Gastroesophageal sphincter (tissue), 4 donors: ENCODE measurements at regions not wholly inside any gene's neighbourhood (a gene's known extent, or its start where the extent isn't known, plus 50 kb on each side); places are given as distances from the start of the nearest gene placed in this dataset.
"Not testable (repeated sequence)": the region's sequence is repeated elsewhere in the genome, so short reads cannot be mapped to it uniquely, and the experiment has no call there.

ENCODE experiments used
- ATAC-seq: fragments of 150-250 bp; one replicate; pipeline ENCODE4 v1.9.1; 2016; ENCODE audit warnings: mild to moderate bottlenecking, moderate library complexity
- H3K27ac ChIP-seq, 4 donors: fragments of 200-600 bp; sonication (generic) in 3 of 4; 1 replicate in 3 of 4; 2 replicates in 1 of 4; pipeline ENCODE4 v1.5.1; 2016 to 2019
- H3K27me3 ChIP-seq: fragments of 200-600 bp; sonication (generic); one replicate; pipeline ENCODE4 v1.5.1; 2019
- H3K36me3 ChIP-seq, 2 donors: fragments of 200-600 bp; sonication (generic); one replicate each; pipeline ENCODE4 v1.5.1; 2019; ENCODE audit warnings: control low read depth in 1 of 2
- H3K4me1 ChIP-seq, 3 donors: fragments of 200-600 bp; sonication (generic); 1 replicate in 2 of 3; 2 replicates in 1 of 3; pipeline ENCODE4 v1.5.1; 2016 to 2019; ENCODE audit warnings: control low read depth in 2 of 3
- H3K4me3 ChIP-seq, 2 donors: fragments of 200-600 bp; sonication (generic); one replicate each; pipeline ENCODE4 v1.5.1; 2019; ENCODE audit warnings: mild to moderate bottlenecking in 1 of 2, moderate library complexity in 1 of 2
- H3K9me3 ChIP-seq, 3 donors: fragments of 200-600 bp; sonication (generic); one replicate each; pipeline ENCODE4 v1.5.1; 2017 to 2019; ENCODE audit warnings: control low read depth in 2 of 3
- EP300 ChIP-seq: sonication (generic); formaldehyde crosslinking; IDR thresholded peaks from one replicate; pipeline ENCODE4 v1.6.1; 2017; ENCODE audit warnings: antibody characterized with exemption, mild to moderate bottlenecking
- POLR2A ChIP-seq, 2 donors: fragments of 450-650 bp; IDR thresholded peaks; one replicate each; pipeline ENCODE4 v1.6.1; 2017; ENCODE audit warnings: antibody characterized with exemption in 2 of 2, mild to moderate bottlenecking in 2 of 2, moderate library complexity in 1 of 2
- POLR2AphosphoS5 ChIP-seq: sonication (generic); formaldehyde crosslinking; IDR thresholded peaks from one replicate; pipeline ENCODE4 v1.6.1; 2017; ENCODE audit warnings: antibody characterized with exemption
- WGBS, 2 donors: methylation state at CpG; one replicate each; pipeline ENCODE4 v1.1.5; 2018; ENCODE audit warnings: low coverage in 1 of 2; 5-methylcytosine and 5-hydroxymethylcytosine counted together
- TF ChIP-seq, protein P1 (sequence below), 4 experiments: fragments of 200-600 bp in 2 of 4; fragments of 450-650 bp in 2 of 4; sonication (generic) in 1 of 4; IDR thresholded peaks; one replicate each; pipeline ENCODE4 v1.5.1; 2017 to 2019; ENCODE audit warnings: antibody characterized with exemption in 4 of 4, mild to moderate bottlenecking in 2 of 4, moderate library complexity in 2 of 4

DNA sequence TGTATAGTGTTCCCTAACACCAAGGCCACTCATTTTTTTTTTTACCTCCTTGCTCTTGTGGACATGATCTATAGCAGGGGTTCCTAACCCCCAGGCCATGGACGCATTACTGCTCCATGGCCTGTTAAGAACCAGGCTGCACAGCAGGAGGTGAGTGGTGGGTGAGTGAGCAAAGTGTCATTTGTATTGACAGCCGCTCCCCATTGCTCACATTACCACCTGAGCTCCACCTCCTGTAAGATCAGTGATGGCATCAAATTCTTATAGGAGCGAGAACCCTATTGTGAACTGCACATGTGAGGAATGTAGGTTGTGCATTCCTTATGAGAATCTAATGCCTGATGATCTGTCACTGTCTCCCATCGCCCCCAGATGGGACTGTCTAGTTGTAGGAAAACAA, 342.0 kb downstream of the SOX9 start:
- no peak for ATAC-seq
- H3K4me1 ChIP-seq, result no peaks in the 10 kb centered on the region
- TF ChIP-seq EP300 (no peak), POLR2A (IDR thresholded peaks at IDR 0.05) (no peak), POLR2AphosphoS5 (no peak)
- TF ChIP-seq, protein P1, sequence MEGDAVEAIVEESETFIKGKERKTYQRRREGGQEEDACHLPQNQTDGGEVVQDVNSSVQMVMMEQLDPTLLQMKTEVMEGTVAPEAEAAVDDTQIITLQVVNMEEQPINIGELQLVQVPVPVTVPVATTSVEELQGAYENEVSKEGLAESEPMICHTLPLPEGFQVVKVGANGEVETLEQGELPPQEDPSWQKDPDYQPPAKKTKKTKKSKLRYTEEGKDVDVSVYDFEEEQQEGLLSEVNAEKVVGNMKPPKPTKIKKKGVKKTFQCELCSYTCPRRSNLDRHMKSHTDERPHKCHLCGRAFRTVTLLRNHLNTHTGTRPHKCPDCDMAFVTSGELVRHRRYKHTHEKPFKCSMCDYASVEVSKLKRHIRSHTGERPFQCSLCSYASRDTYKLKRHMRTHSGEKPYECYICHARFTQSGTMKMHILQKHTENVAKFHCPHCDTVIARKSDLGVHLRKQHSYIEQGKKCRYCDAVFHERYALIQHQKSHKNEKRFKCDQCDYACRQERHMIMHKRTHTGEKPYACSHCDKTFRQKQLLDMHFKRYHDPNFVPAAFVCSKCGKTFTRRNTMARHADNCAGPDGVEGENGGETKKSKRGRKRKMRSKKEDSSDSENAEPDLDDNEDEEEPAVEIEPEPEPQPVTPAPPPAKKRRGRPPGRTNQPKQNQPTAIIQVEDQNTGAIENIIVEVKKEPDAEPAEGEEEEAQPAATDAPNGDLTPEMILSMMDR (IDR thresholded peaks at IDR 0.05), result no peak
- no peak overlapping the region for H3K4me3 ChIP-seq
- 88 to 100% methylated on average over 1 to 4 of the region's 4 CpGs for WGBS, 2 donors
- peaks cover 15% of the 10 kb centered on the region for H3K27me3 ChIP-seq
- no peaks in the 10 kb centered on the region for H3K36me3 ChIP-seq
- peaks cover 0 to 7% (median 0%) of the 10 kb centered on the region in 3 donors for H3K9me3 ChIP-seq
- no peak overlapping the region for H3K27ac ChIP-seq

DNA sequence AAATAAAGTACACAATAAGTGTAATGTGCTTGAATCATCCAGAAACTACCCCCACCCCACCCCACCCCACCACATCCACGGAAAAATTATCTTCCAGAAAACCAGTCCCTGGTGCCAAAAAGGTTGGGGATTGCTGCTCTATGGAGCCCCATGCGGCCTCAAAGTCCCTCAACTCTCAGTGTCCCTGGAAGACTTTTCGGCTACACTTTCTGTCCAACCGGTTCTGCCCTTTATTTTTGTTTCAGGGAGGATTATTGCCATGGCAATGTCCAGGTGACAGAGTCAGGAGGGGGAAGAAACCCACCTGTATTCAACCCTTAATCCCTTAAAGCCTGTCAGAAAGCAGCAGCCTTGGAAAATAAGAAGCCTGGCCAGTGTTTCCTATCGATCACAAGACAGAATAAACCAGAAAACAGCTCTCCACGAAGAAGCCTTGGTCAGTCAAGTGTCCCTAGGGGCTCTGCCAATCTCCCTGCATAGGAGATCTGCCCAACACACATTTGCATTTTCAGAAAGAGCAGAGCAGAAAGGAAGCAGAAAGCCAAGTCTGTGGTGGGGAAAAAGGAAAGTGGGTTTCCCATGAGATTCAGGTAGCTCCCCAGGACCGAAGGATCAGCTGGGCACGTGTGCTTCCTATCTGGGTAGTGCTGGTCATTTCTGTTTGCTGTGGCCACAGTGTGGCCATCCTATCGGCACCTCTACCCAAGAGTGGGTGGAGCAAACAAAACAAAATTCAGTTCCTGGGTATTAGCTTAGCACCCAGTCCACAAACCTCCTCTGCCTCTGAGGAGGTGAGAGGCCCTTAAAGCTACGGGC, 342.7 kb downstream of the SOX9 start:
- WGBS, 2 donors, result 83% methylated on average over 9 of the region's 10 CpGs; no CpG with 5 or more reads in 1 of the 2 donors
- ATAC-seq, result no peak
- H3K4me1 ChIP-seq, result no peaks in the 10 kb centered on the region
- H3K36me3 ChIP-seq, result no peaks in the 10 kb centered on the region
- no peak overlapping the region for H3K4me3 ChIP-seq
- H3K27ac ChIP-seq, result no peak overlapping the region
- peaks cover 0 to 7% (median 0%) of the 10 kb centered on the region in 3 donors for H3K9me3 ChIP-seq
- no peak for TF ChIP-seq POLR2AphosphoS5
- TF ChIP-seq EP300, result no peak
- TF ChIP-seq, protein P1 (IDR thresholded peaks at IDR 0.05), result no peak
- no peak for TF ChIP-seq POLR2A (IDR thresholded peaks at IDR 0.05)
- H3K27me3 ChIP-seq, result peaks cover 15% of the 10 kb centered on the region

DNA sequence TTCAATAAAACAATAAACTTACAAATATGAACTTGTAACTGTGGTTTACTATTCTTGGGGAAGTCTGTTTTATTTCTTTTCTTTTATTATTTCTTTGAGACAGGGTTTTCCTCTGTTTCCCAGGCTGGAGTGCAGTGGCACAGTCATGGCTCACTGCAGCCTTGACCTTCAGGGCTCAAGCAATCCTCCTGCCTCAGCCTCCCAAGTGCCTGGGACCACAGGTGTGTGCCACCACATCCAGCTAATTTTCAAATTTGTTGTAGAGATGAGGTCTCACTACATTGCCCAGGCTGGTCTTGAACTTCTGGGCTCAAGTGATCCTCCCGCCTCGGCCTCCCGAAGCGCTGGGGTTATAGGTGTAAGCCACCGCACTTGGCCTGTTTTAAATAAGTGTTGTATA, 343.4 kb downstream of the SOX9 start:
- WGBS, 2 donors, result 92% methylated on average over 2 to 4 of the region's 5 CpGs
- not testable (repeated sequence) for H3K27ac ChIP-seq, H3K9me3 ChIP-seq, H3K36me3 ChIP-seq, ATAC-seq, H3K4me1 ChIP-seq, H3K4me3 ChIP-seq
- H3K27me3 ChIP-seq, result peaks cover 15% of the 10 kb centered on the region

DNA sequence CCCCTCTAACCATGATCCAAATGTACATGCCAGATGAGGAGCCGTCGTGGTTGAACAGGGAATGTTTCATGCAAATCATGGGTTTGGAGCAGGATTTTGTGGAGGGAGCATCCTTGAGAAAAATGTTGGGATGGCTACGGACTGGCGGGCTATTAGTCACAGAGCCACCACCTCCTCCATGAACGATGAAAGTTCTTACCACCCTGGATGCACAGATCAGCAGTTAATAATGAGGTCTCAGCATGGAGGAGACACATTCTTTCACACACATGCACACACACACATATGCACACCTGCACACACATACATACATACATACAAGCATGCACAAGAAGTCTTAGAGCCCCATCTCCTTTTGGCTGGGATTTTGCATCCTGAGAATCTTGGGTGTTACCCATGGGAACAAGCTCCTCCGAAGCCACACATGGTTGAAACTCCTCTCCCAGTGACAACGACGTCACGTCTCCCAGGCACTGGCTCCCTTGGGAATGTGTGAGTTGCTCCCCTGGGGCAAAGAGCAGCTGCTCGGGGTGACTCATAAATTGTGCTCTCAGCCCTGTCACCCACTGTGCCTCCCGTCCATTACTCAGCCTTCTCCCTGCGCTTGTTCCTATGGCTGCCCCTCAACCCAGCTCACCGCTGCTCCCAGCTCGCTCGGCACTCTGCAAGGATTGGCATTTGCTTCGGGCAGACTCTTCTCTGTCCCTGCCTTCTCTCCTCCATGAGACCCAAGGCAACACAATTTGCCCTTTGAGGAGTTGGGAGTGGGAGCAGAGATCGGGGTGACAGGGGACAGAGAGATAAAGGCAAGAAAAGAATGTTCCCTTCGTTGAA, 344.6 kb downstream of the SOX9 start:
- no peak for ATAC-seq
- 65 to 70% methylated on average over 6 to 12 of the region's 18 CpGs for WGBS, 2 donors
- Histone ChIP-seq H3K27me3 (peaks cover 15% of the 10 kb centered on the region), H3K36me3 (no peaks in the 10 kb centered on the region), H3K9me3 (peaks cover 0 to 7% (median 0%) of the 10 kb centered on the region in 3 donors), H3K4me3 (no peak overlapping the region), H3K27ac (no peak overlapping the region), H3K4me1 (no peaks in the 10 kb centered on the region)
- TF ChIP-seq POLR2AphosphoS5, result no peak
- TF ChIP-seq POLR2A (IDR thresholded peaks at IDR 0.05), result no peak
- TF ChIP-seq EP300, result no peak
- TF ChIP-seq, protein P1 (IDR thresholded peaks at IDR 0.05), result no peak

DNA sequence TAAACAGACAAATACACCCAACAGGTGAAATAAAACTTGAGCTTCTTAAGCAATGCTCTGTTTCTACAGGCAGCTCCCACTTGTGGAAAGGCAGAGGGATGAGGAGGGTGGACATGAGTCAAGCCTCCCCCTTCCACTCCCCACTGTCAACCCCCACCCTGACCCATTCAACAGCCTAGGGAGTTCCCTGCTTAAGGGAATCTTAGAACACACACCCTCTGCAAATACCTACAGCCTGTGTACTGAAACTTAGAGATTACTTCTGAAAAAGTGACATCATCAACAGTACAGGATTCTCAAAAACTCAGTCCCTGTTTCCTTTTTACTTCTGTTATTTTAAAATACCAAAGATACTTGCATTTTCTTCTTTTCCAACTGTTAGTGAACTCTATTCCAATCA, 345.4 kb downstream of the SOX9 start:
- Histone ChIP-seq H3K36me3 (no peaks in the 10 kb centered on the region), H3K27me3 (peaks cover 15% of the 10 kb centered on the region), H3K4me1 (no peaks in the 10 kb centered on the region), H3K4me3 (no peak overlapping the region), H3K27ac (no peak overlapping the region), H3K9me3 (peaks cover 0 to 7% (median 0%) of the 10 kb centered on the region in 3 donors)
- TF ChIP-seq POLR2A (IDR thresholded peaks at IDR 0.05), result no peak
- ATAC-seq, result no peak

DNA sequence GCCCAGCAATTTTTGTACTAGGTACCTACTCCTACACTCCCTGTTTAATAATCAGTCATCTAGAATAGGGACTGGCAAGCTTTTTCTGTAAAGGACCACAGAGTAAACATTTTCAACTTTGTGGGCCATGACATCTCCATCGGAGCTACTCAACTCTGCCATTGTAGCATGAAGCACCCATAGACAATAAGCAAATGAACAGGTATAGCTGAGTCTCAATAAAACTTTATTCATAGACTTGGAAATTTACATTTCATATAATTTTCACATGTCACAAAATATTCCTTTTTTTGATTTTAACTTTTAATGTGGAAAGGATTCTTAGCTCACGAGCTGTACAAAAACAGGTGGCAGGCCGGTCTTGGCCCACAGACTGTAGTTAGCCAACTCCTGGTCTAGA, 345.8 kb downstream of the SOX9 start:
- Histone ChIP-seq H3K27ac (no peak overlapping the region), H3K36me3 (no peaks in the 10 kb centered on the region), H3K27me3 (peaks cover 15% of the 10 kb centered on the region), H3K9me3 (peaks cover 0 to 7% (median 0%) of the 10 kb centered on the region in 3 donors), H3K4me1 (no peaks in the 10 kb centered on the region), H3K4me3 (no peak overlapping the region)
- no peak for ATAC-seq
- TF ChIP-seq POLR2A (IDR thresholded peaks at IDR 0.05), result no peak
- TF ChIP-seq EP300, result no peak
- TF ChIP-seq, protein P1 (IDR thresholded peaks at IDR 0.05), result no peak
- no peak for TF ChIP-seq POLR2AphosphoS5
- WGBS, 2 donors, result 70 to 93% methylated on average over 3 of the region's 3 CpGs
